ENCODE measurements at regions not wholly inside any gene's neighbourhood (a gene's known extent, or its start where the extent isn't known, plus 50 kb on each side); places are given as distances from the start of the nearest gene placed in this dataset.

DNA sequence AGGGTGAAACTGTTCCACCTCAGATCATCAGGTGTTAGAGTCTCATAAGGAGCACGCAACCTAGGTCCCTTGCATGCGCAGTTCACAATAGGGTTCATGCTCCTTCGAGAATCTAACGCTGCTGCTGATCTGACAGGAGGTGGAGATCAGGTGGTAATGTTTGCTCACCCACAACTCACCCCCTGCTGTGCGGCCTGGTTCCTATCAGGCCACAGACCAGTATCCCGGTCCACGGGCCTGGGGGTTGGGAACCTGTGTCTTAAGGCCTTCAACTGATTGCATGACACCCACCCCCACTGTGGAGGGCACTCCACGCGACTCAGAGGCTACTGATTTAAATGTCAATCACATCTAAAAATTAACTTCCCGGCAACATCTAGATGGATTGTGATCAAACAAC lies 411.2 kb upstream of the SULF2 start:
- no peak overlapping the region for H3K27ac ChIP-seq (ENCODE audit: low read depth, low read length)
- no peaks in the 10 kb centered on the region for H3K36me3 ChIP-seq (ENCODE audit: insufficient read depth, low read length)
- no peak overlapping the region for H3K4me3 ChIP-seq (ENCODE audit: low read length)
- 80% methylated on average over 10 of the region's 10 CpGs for WGBS
- H3K9ac ChIP-seq (ENCODE audit: low read depth, low read length), result no peak overlapping the region
- no peaks in the 10 kb centered on the region; the same call in 1 of the 2 replicates for H3K4me1 ChIP-seq (ENCODE audit: insufficient read depth, low read length)
- H3K9me3 ChIP-seq (ENCODE audit: insufficient read depth, low read depth, low read length), result no peaks in the 10 kb centered on the region
- no peaks in the 10 kb centered on the region for H3K27me3 ChIP-seq (ENCODE audit: insufficient read depth, low read length)

DNA sequence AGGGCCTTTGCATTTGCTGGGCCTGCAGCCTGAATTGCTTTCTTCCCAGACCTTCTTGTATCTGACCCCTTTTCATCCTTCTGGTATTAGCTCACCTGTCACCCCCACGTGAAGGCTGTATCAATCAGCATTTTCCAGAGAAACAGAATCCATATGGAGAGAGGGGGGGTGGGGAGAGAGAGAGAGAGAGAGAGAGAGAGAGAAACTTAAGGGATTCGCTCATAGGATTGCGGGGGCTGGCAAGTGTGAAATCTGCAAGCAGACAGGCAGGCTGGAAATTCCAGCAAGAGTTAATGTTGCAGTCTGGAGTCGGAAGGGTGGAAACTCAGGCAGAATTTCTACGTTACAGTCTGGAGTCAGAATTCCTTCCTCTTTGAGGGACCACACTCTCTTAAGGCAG lies 410.7 kb upstream of the SULF2 start:
- H3K4me1 ChIP-seq (ENCODE audit: insufficient read depth, low read length), result peaks cover 2% of the 10 kb centered on the region; the same call in 1 of the 2 replicates
- 71% methylated on average over 5 of the region's 5 CpGs for WGBS
- H3K9me3 ChIP-seq (ENCODE audit: insufficient read depth, low read depth, low read length), result no peaks in the 10 kb centered on the region
- no peak overlapping the region for H3K4me3 ChIP-seq (ENCODE audit: low read length)
- no peaks in the 10 kb centered on the region for H3K27me3 ChIP-seq (ENCODE audit: insufficient read depth, low read length)
- H3K9ac ChIP-seq (ENCODE audit: low read depth, low read length), result no peak overlapping the region
- H3K36me3 ChIP-seq (ENCODE audit: insufficient read depth, low read length), result no peaks in the 10 kb centered on the region
- no peak overlapping the region for H3K27ac ChIP-seq (ENCODE audit: low read depth, low read length)

DNA sequence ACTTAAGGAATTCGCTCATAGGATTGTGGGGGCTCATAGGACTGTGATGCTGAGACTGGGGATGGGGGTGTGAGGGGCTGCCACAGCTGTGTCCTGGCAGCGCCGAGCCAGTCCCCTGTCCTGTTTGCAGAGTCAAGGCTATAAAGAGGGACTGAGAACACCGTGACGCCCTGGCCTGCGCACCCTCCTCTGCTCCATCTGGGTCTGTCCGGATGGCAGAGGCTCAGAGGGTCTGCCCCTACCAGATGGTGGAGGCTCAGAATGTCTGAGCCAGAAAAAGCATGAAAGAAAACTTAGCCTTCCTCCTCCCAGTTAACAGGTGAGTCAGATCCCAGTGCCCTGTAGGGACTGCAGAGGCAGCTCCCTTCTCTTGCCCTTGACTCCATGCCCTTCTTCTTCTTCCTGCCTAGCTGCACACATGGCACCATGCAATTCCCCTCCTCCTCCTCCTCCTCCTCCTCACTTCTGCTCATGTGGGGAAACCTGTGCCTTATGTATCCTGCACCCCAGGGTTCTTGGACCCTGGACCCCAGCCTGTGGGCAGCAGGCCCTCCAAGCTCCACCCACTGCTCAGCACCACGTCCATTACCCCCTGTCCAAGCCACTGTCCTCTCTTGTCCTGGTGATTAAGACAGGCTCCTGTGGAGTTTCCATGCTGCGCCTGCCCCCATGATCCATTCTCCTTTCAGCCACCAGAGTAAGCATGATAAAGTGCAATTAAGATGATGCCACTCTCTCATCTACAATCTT lies 410.0 kb upstream of the SULF2 start:
- H3K36me3 ChIP-seq (ENCODE audit: insufficient read depth, low read length), result no peaks in the 10 kb centered on the region
- H3K27ac ChIP-seq (ENCODE audit: low read depth, low read length), result no peak overlapping the region
- no peak overlapping the region for H3K4me3 ChIP-seq (ENCODE audit: low read length)
- no peak overlapping the region for H3K9ac ChIP-seq (ENCODE audit: low read depth, low read length)
- H3K27me3 ChIP-seq (ENCODE audit: insufficient read depth, low read length), result no peaks in the 10 kb centered on the region
- WGBS, result 87% methylated on average over 9 of the region's 9 CpGs
- no peaks in the 10 kb centered on the region for H3K9me3 ChIP-seq (ENCODE audit: insufficient read depth, low read depth, low read length)
- H3K4me1 ChIP-seq (ENCODE audit: insufficient read depth, low read length), result peaks cover 5% of the 10 kb centered on the region; the same call in 1 of the 2 replicates

DNA sequence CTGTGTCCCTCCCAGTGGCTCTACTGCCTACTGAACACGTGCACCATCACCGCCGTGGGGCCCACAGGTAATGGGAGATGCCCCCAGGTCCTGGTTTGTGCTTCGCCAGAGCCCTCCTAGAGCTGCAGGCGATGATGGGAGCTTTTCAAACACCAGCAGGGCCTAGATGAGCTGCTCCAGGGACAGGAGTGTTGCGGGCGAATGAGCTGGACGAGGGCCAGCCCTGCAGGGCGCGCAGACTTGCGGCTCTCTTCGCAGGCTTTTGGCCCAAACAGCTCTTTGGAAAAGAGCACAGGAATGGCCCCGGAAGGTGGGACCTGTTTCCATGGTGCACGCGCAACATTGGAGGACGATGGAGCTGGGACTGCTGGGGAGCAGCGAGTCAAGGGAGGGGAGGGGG lies 409.3 kb upstream of the SULF2 start:
- H3K36me3 ChIP-seq (ENCODE audit: insufficient read depth, low read length), result no peaks in the 10 kb centered on the region
- no peak overlapping the region for H3K4me3 ChIP-seq (ENCODE audit: low read length)
- no peak overlapping the region for H3K9ac ChIP-seq (ENCODE audit: low read depth, low read length)
- H3K27ac ChIP-seq (ENCODE audit: low read depth, low read length), result no peak overlapping the region
- peaks cover 5% of the 10 kb centered on the region; the same call in 1 of the 2 replicates for H3K4me1 ChIP-seq (ENCODE audit: insufficient read depth, low read length)
- no peaks in the 10 kb centered on the region for H3K9me3 ChIP-seq (ENCODE audit: insufficient read depth, low read depth, low read length)
- WGBS, result 94% methylated on average over 17 of the region's 17 CpGs
- no peaks in the 10 kb centered on the region for H3K27me3 ChIP-seq (ENCODE audit: insufficient read depth, low read length)

DNA sequence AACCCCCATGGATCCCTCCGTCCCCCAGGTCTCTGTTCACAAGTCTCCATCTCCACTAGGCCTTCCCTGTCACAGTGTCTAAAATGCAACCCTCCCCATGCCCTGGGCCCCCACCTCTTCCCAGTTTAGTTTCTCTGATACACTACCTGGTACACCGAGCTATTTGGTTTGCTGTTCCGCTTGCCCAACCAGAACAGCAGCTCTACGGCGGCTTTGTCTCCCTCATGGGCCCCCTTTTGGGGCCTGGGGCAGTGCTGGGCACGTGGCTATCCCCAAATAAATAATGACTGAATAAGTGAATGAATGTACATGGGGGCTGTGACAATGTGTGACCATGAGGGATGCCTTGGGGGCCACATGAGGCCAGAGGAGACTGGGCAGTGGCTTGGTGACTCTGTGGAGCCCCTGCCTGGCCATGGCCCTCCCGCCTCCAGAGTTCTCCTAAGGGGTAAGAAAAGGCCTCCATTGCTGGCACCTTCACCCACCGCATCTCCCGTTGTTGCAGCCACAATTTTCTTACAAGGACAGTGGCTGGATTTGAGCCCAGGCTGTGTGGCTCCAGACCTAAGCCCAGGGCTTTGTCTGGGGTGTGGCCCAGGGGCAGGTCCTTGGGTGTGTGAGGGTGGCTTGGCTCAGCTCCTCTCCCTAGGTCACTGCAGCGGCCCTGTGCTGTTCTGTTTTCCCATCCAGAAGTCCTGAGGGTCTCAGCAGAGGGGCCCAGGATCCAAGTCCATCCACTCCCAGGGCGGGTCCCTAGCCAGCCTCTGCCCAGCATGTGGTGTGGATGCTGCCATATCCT lies 408.5 kb upstream of the SULF2 start:
- 96% methylated on average over 11 of the region's 11 CpGs for WGBS
- no peak overlapping the region for H3K27ac ChIP-seq (ENCODE audit: low read depth, low read length)
- H3K9ac ChIP-seq (ENCODE audit: low read depth, low read length), result no peak overlapping the region
- H3K27me3 ChIP-seq (ENCODE audit: insufficient read depth, low read length), result no peaks in the 10 kb centered on the region
- no peaks in the 10 kb centered on the region for H3K9me3 ChIP-seq (ENCODE audit: insufficient read depth, low read depth, low read length)
- no peaks in the 10 kb centered on the region for H3K36me3 ChIP-seq (ENCODE audit: insufficient read depth, low read length)
- no peak overlapping the region for H3K4me3 ChIP-seq (ENCODE audit: low read length)
- H3K4me1 ChIP-seq (ENCODE audit: insufficient read depth, low read length), result peaks cover 5% of the 10 kb centered on the region; the same call in 1 of the 2 replicates

DNA sequence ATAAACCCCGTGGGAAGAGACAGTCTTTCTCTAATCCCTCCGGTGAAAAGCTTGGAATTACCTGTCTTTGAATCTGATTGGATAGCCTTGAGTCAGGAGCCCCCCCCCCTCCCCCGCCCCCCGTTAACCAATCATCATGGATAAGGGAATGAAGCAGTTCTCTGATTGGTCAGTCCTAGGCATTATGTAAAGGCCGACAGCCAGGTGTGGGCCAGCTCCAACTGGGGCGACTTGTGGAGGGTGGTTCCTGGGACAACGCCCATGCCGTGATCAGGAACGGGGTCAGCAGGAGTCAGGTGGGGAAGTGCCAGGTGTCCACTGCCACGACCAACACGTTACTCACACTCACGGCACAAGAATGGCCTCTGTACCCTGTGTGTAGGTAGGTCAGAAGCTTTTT lies 406.8 kb upstream of the SULF2 start:
- Histone ChIP-seq H3K27ac (ENCODE audit: low read depth, low read length) (no peak overlapping the region), H3K27me3 (ENCODE audit: insufficient read depth, low read length) (no peaks in the 10 kb centered on the region), H3K36me3 (ENCODE audit: insufficient read depth, low read length) (no peaks in the 10 kb centered on the region), H3K4me3 (ENCODE audit: low read length) (no peak overlapping the region), H3K9ac (ENCODE audit: low read depth, low read length) (no peak overlapping the region), H3K4me1 (ENCODE audit: insufficient read depth, low read length) (peaks cover 5% of the 10 kb centered on the region; the same call in 1 of the 2 replicates), H3K9me3 (ENCODE audit: insufficient read depth, low read depth, low read length) (no peaks in the 10 kb centered on the region)
- WGBS, result 95% methylated on average over 10 of the region's 12 CpGs

DNA sequence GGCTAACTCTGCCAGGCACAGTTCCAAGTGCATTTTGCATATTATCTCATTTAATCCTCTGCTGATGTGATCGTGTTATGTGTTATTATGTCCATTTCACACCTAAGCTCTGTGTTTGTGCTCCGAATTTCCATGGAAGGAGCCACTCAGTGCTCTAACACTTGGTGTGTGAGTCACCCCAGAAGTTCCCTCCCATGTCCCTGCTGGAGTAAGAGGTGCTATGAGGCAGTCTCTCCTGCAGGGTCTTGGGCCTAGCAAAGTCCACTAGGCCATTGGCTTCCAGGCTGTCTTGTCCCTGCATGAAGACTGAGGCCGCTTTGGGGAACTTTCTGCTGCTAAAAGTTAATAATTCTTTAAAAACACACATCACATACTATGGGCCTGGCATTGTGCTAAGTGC lies 405.9 kb upstream of the SULF2 start:
- Histone ChIP-seq H3K27ac (ENCODE audit: low read depth, low read length) (no peak overlapping the region), H3K9me3 (ENCODE audit: insufficient read depth, low read depth, low read length) (no peaks in the 10 kb centered on the region), H3K9ac (ENCODE audit: low read depth, low read length) (no peak overlapping the region), H3K4me1 (ENCODE audit: insufficient read depth, low read length) (peaks cover 11% of the 10 kb centered on the region), H3K4me3 (ENCODE audit: low read length) (no peak overlapping the region), H3K36me3 (ENCODE audit: insufficient read depth, low read length) (no peaks in the 10 kb centered on the region), H3K27me3 (ENCODE audit: insufficient read depth, low read length) (no peaks in the 10 kb centered on the region)
- WGBS, result 68% methylated on average over 3 of the region's 3 CpGs

DNA sequence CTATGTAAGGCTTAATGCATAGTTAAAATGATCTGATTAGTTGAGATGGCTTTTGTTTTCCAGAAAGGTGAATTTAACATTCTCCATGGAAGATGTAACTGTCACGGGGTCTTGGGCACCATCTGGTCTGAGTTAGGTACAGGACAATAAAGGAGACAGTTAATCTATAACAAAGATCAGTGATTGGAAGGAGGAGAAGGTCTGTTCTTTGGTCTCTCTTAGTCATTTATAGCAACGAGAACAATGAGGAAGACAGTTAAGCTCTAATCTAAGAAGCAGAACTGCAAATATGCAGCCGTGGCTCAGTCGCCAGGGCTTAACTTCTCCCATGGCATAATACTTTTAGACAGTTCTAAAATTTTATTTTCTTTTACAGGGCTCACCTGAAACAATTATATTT lies 405.5 kb upstream of the SULF2 start:
- 80% methylated on average over 4 of the region's 4 CpGs for WGBS
- H3K27me3 ChIP-seq (ENCODE audit: insufficient read depth, low read length), result no peaks in the 10 kb centered on the region
- H3K9me3 ChIP-seq (ENCODE audit: insufficient read depth, low read depth, low read length), result no peaks in the 10 kb centered on the region
- no peak overlapping the region for H3K9ac ChIP-seq (ENCODE audit: low read depth, low read length)
- H3K4me3 ChIP-seq (ENCODE audit: low read length), result no peak overlapping the region
- H3K4me1 ChIP-seq (ENCODE audit: insufficient read depth, low read length), result peaks cover 13% of the 10 kb centered on the region
- no peaks in the 10 kb centered on the region for H3K36me3 ChIP-seq (ENCODE audit: insufficient read depth, low read length)
- no peak overlapping the region for H3K27ac ChIP-seq (ENCODE audit: low read depth, low read length)

DNA sequence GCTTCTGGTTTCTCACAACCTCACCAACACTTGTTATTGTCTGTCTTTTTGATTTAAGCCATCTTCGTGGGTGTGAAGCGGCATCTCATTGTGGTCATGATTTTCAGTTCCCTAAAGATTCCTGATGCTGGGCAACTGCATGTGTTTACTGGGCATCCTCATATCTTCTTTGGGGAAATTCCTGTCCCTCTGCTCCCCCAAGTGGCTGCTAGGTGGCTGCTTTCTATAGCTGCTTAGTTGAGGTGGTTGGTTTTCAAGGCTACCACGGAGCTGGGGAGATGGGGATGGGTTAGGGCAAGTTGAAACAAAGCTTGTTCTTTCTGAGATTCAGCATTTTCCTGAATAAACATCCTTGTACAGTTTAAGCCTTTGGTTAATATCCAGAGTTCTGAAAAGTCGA lies 403.9 kb upstream of the SULF2 start:
- no peaks in the 10 kb centered on the region for H3K27me3 ChIP-seq (ENCODE audit: insufficient read depth, low read length)
- peaks cover 13% of the 10 kb centered on the region for H3K4me1 ChIP-seq (ENCODE audit: insufficient read depth, low read length)
- 70% methylated on average over 4 of the region's 4 CpGs for WGBS
- no peak overlapping the region for H3K9ac ChIP-seq (ENCODE audit: low read depth, low read length)
- no peaks in the 10 kb centered on the region for H3K36me3 ChIP-seq (ENCODE audit: insufficient read depth, low read length)
- H3K4me3 ChIP-seq (ENCODE audit: low read length), result no peak overlapping the region
- no peak overlapping the region for H3K27ac ChIP-seq (ENCODE audit: low read depth, low read length)
- no peaks in the 10 kb centered on the region for H3K9me3 ChIP-seq (ENCODE audit: insufficient read depth, low read depth, low read length)

DNA sequence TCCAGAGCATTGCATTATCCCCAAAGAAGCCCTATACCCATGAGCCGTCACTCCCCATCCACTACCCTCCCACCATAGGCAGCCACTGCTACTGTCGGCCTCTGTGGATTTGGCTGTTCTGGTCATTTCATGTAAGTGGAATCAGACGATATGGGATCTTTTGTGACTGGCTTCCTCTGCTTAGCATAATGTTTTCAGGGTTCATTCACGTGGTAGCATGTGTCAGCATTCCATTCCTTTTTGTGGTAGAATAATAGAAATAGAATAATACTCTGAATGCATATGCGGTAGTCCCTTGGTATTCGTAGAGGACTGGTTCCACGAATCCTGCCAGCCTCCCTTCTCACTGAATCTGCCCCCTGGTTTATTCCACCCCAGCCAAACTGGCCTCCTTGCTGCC lies 402.6 kb upstream of the SULF2 start:
- H3K36me3 ChIP-seq (ENCODE audit: insufficient read depth, low read length), result no peaks in the 10 kb centered on the region
- no peak overlapping the region for H3K27ac ChIP-seq (ENCODE audit: low read depth, low read length)
- no peak overlapping the region for H3K9ac ChIP-seq (ENCODE audit: low read depth, low read length)
- peaks cover 13% of the 10 kb centered on the region for H3K4me1 ChIP-seq (ENCODE audit: insufficient read depth, low read length)
- H3K27me3 ChIP-seq (ENCODE audit: insufficient read depth, low read length), result no peaks in the 10 kb centered on the region
- H3K4me3 ChIP-seq (ENCODE audit: low read length), result no peak overlapping the region
- 88% methylated on average over 7 of the region's 7 CpGs for WGBS
- no peaks in the 10 kb centered on the region for H3K9me3 ChIP-seq (ENCODE audit: insufficient read depth, low read depth, low read length)

DNA sequence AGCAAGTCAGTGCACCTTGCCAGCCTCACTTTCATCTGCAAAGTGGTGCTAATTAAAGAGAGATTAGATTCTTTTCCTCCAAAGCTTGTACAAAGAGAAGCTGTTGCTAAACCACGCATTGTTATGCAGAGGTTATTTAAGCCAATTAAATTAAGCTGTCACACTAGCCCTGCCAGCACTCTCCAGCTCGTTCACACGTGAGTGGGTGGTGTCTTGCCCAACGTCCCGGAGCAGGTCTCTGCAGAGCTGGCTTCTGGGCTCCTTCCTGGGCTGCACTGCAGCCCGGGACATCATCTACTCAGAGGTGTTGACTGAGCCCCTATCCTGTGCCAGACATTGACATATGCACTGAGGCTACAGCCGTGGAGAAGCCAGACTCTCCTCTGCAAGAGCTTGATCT lies 401.6 kb upstream of the SULF2 start:
- Histone ChIP-seq H3K4me1 (ENCODE audit: insufficient read depth, low read length) (peaks cover 13% of the 10 kb centered on the region), H3K27ac (ENCODE audit: low read depth, low read length) (no peak overlapping the region), H3K4me3 (ENCODE audit: low read length) (no peak overlapping the region), H3K36me3 (ENCODE audit: insufficient read depth, low read length) (no peaks in the 10 kb centered on the region), H3K27me3 (ENCODE audit: insufficient read depth, low read length) (no peaks in the 10 kb centered on the region), H3K9me3 (ENCODE audit: insufficient read depth, low read depth, low read length) (no peaks in the 10 kb centered on the region), H3K9ac (ENCODE audit: low read depth, low read length) (no peak overlapping the region)
- 44% methylated on average over 7 of the region's 7 CpGs for WGBS
